PC-9 (cell line): ENCODE measurements at regions not wholly inside any gene's neighbourhood (a gene's known extent, or its start where the extent isn't known, plus 50 kb on each side); places are given as distances from the start of the nearest gene placed in this dataset.

ENCODE experiments used
- BruUV-seq: library from RNA; stranded (reverse); fragments of 400-500 nt; replicated peaks from 2 replicates; lab custom pipeline; 2021; lab: Mats Ljungman, UMichigan
- CTCF ChIA-PET: fragments of 300-600 bp; sonication (Branson Sonifier 250); formaldehyde crosslinking; loops from one replicate; lab custom pipeline; 2022; ENCODE audit warnings: antibody characterized with exemption; lab: Charles Lee
- POLR2A ChIA-PET: fragments of 300-600 bp; sonication (Branson Sonifier 250); formaldehyde crosslinking; loops from one replicate; lab custom pipeline; 2022; ENCODE audit warnings: antibody characterized with exemption; ENCODE audit not compliant: unreplicated experiment; lab: Charles Lee
- DNase-seq, 2 experiments: peaks; one replicate each; pipeline versions ENCODE4 v3.0.0 to v3.0.0-alpha.2; 2015 to 2022; ENCODE audit warnings: mixed read lengths in 1 of 2
- H2AFZ ChIP-seq: fragments of 200-600 bp; sonication (generic); 2 replicates; pipeline ENCODE4 v1.8.1; 2017; ENCODE audit warnings: antibody characterized with exemption
- H3F3A ChIP-seq: fragments of 200-600 bp; sonication (generic); 2 replicates; pipeline ENCODE4 v1.8.1; 2017; ENCODE audit warnings: antibody characterized with exemption, mild to moderate bottlenecking, low read depth; ENCODE audit not compliant: insufficient read depth
- H3K27ac ChIP-seq: fragments of 200-600 bp; sonication (generic); 2 replicates; pipeline ENCODE4 v1.6.1; 2016; ENCODE audit warnings: mixed run types
- H3K27me3 ChIP-seq: fragments of 200-600 bp; sonication (generic); 2 replicates; pipeline ENCODE4 v1.6.1; 2016; ENCODE audit warnings: low read depth, mixed run types; ENCODE audit not compliant: insufficient read depth
- H3K36me3 ChIP-seq: fragments of 200-600 bp; sonication (generic); 2 replicates; pipeline ENCODE4 v1.6.1; 2016; ENCODE audit warnings: low read depth, mixed run types
- H3K4me1 ChIP-seq: fragments of 200-600 bp; sonication (generic); replicated peaks from 2 replicates; pipeline ENCODE4 v1.6.1; 2016; ENCODE audit warnings: mixed run types; ENCODE audit not compliant: insufficient read depth
- H3K4me2 ChIP-seq: fragments of 200-600 bp; sonication (generic); 2 replicates; pipeline ENCODE4 v1.6.1; 2017; ENCODE audit warnings: mixed run types
- H3K4me3 ChIP-seq: fragments of 200-600 bp; sonication (generic); 2 replicates; pipeline ENCODE4 v1.6.1; 2016; ENCODE audit warnings: mixed run types
- H3K79me2 ChIP-seq: fragments of 200-600 bp; sonication (generic); 2 replicates; pipeline ENCODE4 v1.6.1; 2017; ENCODE audit warnings: low read depth, mixed run types
- H3K9me2 ChIP-seq: fragments of 200-600 bp; sonication (generic); 2 replicates; pipeline ENCODE4 v1.8.1; 2017; ENCODE audit warnings: mild to moderate bottlenecking; ENCODE audit not compliant: insufficient read depth
- H3K9me3 ChIP-seq: fragments of 200-600 bp; sonication (generic); 2 replicates; pipeline ENCODE4 v1.8.1; 2016; ENCODE audit warnings: low read depth; ENCODE audit not compliant: insufficient read depth
- H4K20me1 ChIP-seq: fragments of 200-600 bp; sonication (generic); 2 replicates; pipeline ENCODE4 v1.8.1; 2017; ENCODE audit not compliant: insufficient read depth
- EZH2 ChIP-seq: fragments of 200-600 bp; sonication (generic); IDR thresholded peaks from 2 replicates; pipeline ENCODE4 v1.8.0; 2017; ENCODE audit warnings: antibody characterized with exemption, low read depth
- intact Hi-C: fragments of 100-400 bp; cut with micrococcal nuclease; formaldehyde crosslinking; loops from one replicate; pipeline ENCODE4 v1.10.0; 2022; ENCODE audit not compliant: unreplicated experiment
- TF ChIP-seq, protein P1 (sequence below): fragments of 200-600 bp; sonication (generic); conservative IDR thresholded peaks from 2 replicates; pipeline ENCODE4 v1.6.1; 2017; ENCODE audit warnings: mixed run types, antibody characterized with exemption, mild to moderate bottlenecking, moderate library complexity

DNA sequence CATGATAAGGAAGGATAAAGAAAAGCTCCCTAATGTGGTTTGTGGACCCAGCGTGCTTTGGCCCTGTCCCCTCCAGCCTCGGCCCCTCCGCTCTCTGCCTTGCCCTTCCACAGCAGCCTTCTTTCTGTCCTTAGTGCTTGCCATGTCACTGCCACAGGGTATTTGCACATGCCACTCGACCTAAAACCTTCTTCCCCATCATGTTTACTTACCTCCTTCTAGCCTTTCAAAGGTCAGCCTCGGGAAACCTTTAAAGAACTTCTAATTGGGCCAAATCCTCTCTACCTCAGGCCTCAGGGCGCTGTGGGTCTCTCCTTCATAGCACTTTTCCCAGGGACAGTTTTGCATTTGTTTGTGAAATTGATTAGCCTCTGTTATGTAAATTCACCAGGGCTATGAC is 73.0 kb downstream of the SCN11A start:
- DNase-seq, result no peak
- CTCF ChIA-PET, result no interaction called here
- POLR2A ChIA-PET, result no interaction called here
- Histone ChIP-seq H3K4me1 (no peaks in the 10 kb centered on the region), H4K20me1 (no peaks in the 10 kb centered on the region), H3K27ac (no peak overlapping the region), H3K36me3 (no peaks in the 10 kb centered on the region), H3K27me3 (peaks cover 46% of the 10 kb centered on the region), H3K9me2 (no peaks in the 10 kb centered on the region), H3K79me2 (no peaks in the 10 kb centered on the region), H2AFZ (no peak overlapping the region), H3K4me2 (no peak overlapping the region), H3K9me3 (no peaks in the 10 kb centered on the region), H3K4me3 (no peak overlapping the region), H3F3A (no peaks in the 10 kb centered on the region)
- TF ChIP-seq EZH2, result no peak
- TF ChIP-seq, protein P1, sequence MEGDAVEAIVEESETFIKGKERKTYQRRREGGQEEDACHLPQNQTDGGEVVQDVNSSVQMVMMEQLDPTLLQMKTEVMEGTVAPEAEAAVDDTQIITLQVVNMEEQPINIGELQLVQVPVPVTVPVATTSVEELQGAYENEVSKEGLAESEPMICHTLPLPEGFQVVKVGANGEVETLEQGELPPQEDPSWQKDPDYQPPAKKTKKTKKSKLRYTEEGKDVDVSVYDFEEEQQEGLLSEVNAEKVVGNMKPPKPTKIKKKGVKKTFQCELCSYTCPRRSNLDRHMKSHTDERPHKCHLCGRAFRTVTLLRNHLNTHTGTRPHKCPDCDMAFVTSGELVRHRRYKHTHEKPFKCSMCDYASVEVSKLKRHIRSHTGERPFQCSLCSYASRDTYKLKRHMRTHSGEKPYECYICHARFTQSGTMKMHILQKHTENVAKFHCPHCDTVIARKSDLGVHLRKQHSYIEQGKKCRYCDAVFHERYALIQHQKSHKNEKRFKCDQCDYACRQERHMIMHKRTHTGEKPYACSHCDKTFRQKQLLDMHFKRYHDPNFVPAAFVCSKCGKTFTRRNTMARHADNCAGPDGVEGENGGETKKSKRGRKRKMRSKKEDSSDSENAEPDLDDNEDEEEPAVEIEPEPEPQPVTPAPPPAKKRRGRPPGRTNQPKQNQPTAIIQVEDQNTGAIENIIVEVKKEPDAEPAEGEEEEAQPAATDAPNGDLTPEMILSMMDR, result no peak
- intact Hi-C loops, result no loop called here
- no TSS peak for BruUV-seq

DNA sequence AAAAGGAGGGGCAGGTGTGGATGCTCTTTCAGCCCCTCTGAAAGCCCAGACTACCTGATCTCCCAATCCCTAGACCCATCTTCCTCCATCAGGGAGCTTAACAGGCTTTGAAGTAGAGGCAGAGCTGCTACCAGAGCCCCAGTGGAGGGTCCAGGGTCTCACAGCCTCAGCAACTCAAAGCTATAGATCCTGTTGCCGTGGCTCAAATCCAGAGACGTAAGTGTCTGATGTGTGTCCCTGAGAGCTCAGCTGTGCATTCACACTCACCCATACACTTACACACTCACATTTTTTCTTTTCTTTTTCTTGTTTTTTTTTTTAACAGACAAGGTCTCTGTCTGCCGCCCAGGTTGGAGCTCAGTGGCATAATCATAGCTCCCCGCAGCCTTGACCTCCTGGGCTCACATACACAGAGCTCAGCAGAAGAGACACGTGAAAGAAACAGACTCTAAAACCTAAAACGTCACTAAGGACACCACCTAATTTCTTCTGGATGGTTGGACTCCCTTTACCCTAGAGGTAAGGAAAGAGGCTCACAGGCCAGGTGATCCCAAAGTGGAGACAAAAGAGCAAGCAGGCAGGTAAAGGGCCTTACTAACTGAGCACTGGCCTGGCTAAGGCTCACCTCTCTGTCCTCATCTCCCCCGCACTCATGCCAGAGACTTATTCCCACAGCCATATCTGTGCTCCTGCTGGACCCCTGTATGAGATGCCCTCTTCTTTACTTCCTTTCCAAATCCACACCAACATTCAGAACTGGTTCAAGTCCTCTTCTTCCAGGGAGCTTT is 80.7 kb downstream of the SCN11A start:
- intact Hi-C loops, result no loop called here

DNA sequence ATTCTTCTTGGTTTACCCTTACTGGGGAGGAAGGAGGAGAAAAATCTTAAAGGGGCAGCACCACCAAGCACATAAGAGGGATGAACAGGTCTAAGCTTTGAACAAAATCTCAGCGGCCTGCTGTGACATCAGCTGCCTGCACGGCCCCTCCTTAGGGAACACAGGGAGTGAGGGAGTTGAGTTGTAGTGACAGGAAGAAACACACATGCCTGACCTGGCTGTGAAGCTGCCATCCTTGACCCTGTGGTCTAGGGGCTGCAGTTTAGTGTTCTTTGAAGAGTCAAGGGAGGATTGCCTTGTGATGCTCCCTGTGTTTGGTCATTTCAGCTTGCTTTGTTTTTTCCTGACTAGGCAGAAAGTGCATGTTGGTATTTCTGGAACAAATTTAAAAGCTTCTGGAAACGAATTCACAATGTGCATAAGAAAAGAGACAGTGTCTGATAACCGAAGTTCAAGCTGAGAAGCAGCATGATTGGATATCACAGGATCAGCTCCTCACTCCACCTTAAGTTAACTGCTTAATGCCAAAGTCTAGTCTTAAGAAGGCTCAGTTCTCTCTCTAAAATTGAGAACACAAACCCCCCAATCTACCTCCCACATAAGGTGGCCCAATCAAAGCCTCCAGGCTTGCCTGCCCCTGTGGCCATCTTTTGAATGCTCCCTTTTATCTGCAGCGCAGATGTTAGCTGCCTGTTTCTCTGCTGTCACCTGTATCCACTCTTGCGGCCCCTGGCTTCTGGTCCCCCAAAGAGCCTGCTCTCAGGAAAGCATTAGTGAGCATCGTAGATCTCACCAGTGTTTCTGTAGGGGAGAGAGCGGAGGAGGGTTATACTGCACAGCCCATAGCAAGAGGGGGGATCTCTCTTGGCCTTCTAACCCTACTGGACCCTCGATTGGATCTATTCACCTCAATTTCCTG is 82.2 kb downstream of the SCN11A start:
- POLR2A ChIA-PET, result no interaction called here
- H3K36me3 ChIP-seq, result no peaks in the 10 kb centered on the region
- H3K9me2 ChIP-seq, result 0 out of 2 replicates have a peak, but pooled peaks cover 6% of the 10 kb centered on the region
- H3K4me2 ChIP-seq, result no peak overlapping the region
- no peak overlapping the region for H3K27ac ChIP-seq
- BruUV-seq, result no TSS peak
- peaks cover 31% of the 10 kb centered on the region for H3K27me3 ChIP-seq
- CTCF ChIA-PET, result no interaction called here
- TF ChIP-seq, protein P1, result no peak
- no peak for TF ChIP-seq EZH2
- no peak overlapping the region for H3K4me3 ChIP-seq
- intact Hi-C loops, result no loop called here
- no peaks in the 10 kb centered on the region for H3K79me2 ChIP-seq
- H3F3A ChIP-seq, result no peaks in the 10 kb centered on the region
- no peak overlapping the region for H2AFZ ChIP-seq
- H3K4me1 ChIP-seq, result no peaks in the 10 kb centered on the region
- no peaks in the 10 kb centered on the region for H4K20me1 ChIP-seq
- DNase-seq, result no peak
- H3K9me3 ChIP-seq, result no peaks in the 10 kb centered on the region

More for the DNA sequence above, 80.7 kb downstream of the SCN11A start:
- Histone ChIP-seq H3K4me1 (no peaks in the 10 kb centered on the region), H3K9me2 (0 out of 2 replicates have a peak, but pooled peaks cover 6% of the 10 kb centered on the region), H3K36me3 (no peaks in the 10 kb centered on the region), H2AFZ (no peak overlapping the region), H3K9me3 (no peaks in the 10 kb centered on the region), H3K27me3 (peaks cover 28% of the 10 kb centered on the region), H3K4me2 (no peak overlapping the region), H3K27ac (no peak overlapping the region), H3K4me3 (no peak overlapping the region), H3K79me2 (no peaks in the 10 kb centered on the region), H3F3A (no peaks in the 10 kb centered on the region), H4K20me1 (no peaks in the 10 kb centered on the region)
- CTCF ChIA-PET, result no interaction called here
- POLR2A ChIA-PET, result no interaction called here
- no TSS peak for BruUV-seq
- no peak for DNase-seq
- no peak for TF ChIP-seq EZH2
- TF ChIP-seq, protein P1, result no peak
